ENCODE measurements at regions not wholly inside any gene's neighbourhood (a gene's known extent, or its start where the extent isn't known, plus 50 kb on each side); places are given as distances from the start of the nearest gene placed in this dataset.

GRCh38 chr16:65624229-65624628, 502.4 kb upstream of the CDH11 start:
- H3K9me3 Mint-ChIP-seq, result no peaks in the 10 kb centered on the region
- H3K27ac Mint-ChIP-seq, result no peak overlapping the region
- DNase-seq (ENCODE audit: low spot score in 2 of 2, unreplicated experiment in 2 of 2), result no peak
- no peak for TF ChIP-seq CTCF (IDR thresholded peaks at IDR 0.05; ENCODE audit: unreplicated experiment)
- peaks cover 24% of the 10 kb centered on the region for H3K27me3 Mint-ChIP-seq (ENCODE audit: low read depth)
- H3K36me3 Mint-ChIP-seq, result no peaks in the 10 kb centered on the region
- H3K4me1 Mint-ChIP-seq, result peaks cover 31% of the 10 kb centered on the region
- H3K4me3 Mint-ChIP-seq, result no peak overlapping the region

- DNase-seq (ENCODE audit: low spot score in 2 of 2, unreplicated experiment in 2 of 2), result no peak
- H3K4me3 Mint-ChIP-seq, result no peak overlapping the region
- no peak overlapping the region for H3K27ac Mint-ChIP-seq
- peaks cover 24% of the 10 kb centered on the region for H3K27me3 Mint-ChIP-seq (ENCODE audit: low read depth)
- no peaks in the 10 kb centered on the region for H3K9me3 Mint-ChIP-seq
- peaks cover 31% of the 10 kb centered on the region for H3K4me1 Mint-ChIP-seq
- no peaks in the 10 kb centered on the region for H3K36me3 Mint-ChIP-seq
- no peak for TF ChIP-seq CTCF (IDR thresholded peaks at IDR 0.05; ENCODE audit: unreplicated experiment)
These were observed 501.0 kb upstream of the CDH11 start for GRCh38 chr16:65622871-65623270.

- Mint-ChIP-seq H3K27ac (peak overlapping the region; percentile 94), H3K9me3 (no peaks in the 10 kb centered on the region)
- no peak for TF ChIP-seq CTCF (IDR thresholded peaks at IDR 0.05; ENCODE audit: unreplicated experiment)
These were observed 500.3 kb upstream of the CDH11 start for GRCh38 chr16:65622151-65622550.

GRCh38 chr16:65621640-65622039, 499.8 kb upstream of the CDH11 start:
- Mint-ChIP-seq H3K4me1 (peaks cover 37% of the 10 kb centered on the region), H3K27ac (peak overlapping the region; percentile 94), H3K27me3 (ENCODE audit: low read depth) (peaks cover 20% of the 10 kb centered on the region), H3K4me3 (no peak overlapping the region), H3K9me3 (no peaks in the 10 kb centered on the region), H3K36me3 (no peaks in the 10 kb centered on the region)
- DNase-seq (ENCODE audit: low spot score in 2 of 2, unreplicated experiment in 2 of 2), result peak; percentile 36 to 67
- TF ChIP-seq CTCF (IDR thresholded peaks at IDR 0.05; ENCODE audit: unreplicated experiment), result no peak

More at GRCh38 chr16:65622151-65622550, 500.3 kb upstream of the CDH11 start:
- H3K4me1 Mint-ChIP-seq, result peaks cover 37% of the 10 kb centered on the region
- no peak for DNase-seq (ENCODE audit: low spot score in 2 of 2, unreplicated experiment in 2 of 2)
- H3K27me3 Mint-ChIP-seq (ENCODE audit: low read depth), result peaks cover 20% of the 10 kb centered on the region
- H3K4me3 Mint-ChIP-seq, result no peak overlapping the region
- no peaks in the 10 kb centered on the region for H3K36me3 Mint-ChIP-seq

GRCh38 chr16:65619606-65620005, 497.7 kb upstream of the CDH11 start:
- no peak for DNase-seq (ENCODE audit: low spot score in 2 of 2, unreplicated experiment in 2 of 2)
- Mint-ChIP-seq H3K27ac (no peak overlapping the region), H3K36me3 (peaks cover under 1% of the 10 kb centered on the region), H3K4me3 (no peak overlapping the region), H3K9me3 (peaks cover 12% of the 10 kb centered on the region), H3K27me3 (ENCODE audit: low read depth) (peaks cover 19% of the 10 kb centered on the region), H3K4me1 (peaks cover 34% of the 10 kb centered on the region)
- TF ChIP-seq CTCF (IDR thresholded peaks at IDR 0.05; ENCODE audit: unreplicated experiment), result no peak

- Mint-ChIP-seq H3K27ac (no peak overlapping the region), H3K4me1 (peaks cover 31% of the 10 kb centered on the region)
These were observed 497.1 kb upstream of the CDH11 start for GRCh38 chr16:65618931-65619330.

More at GRCh38 chr16:65618931-65619330, 497.1 kb upstream of the CDH11 start:
- no peak overlapping the region for H3K4me3 Mint-ChIP-seq
- no peak for TF ChIP-seq CTCF (IDR thresholded peaks at IDR 0.05; ENCODE audit: unreplicated experiment)
- DNase-seq (ENCODE audit: low spot score in 2 of 2, unreplicated experiment in 2 of 2), result no peak
- peaks cover 3% of the 10 kb centered on the region for H3K36me3 Mint-ChIP-seq
- H3K9me3 Mint-ChIP-seq, result peaks cover 18% of the 10 kb centered on the region
- H3K27me3 Mint-ChIP-seq (ENCODE audit: low read depth), result peaks cover 19% of the 10 kb centered on the region

Measured in mesothelial cell of epicardium (in vitro differentiated cells).